ENCODE measurements at regions not wholly inside any gene's neighbourhood (a gene's known extent, or its start where the extent isn't known, plus 50 kb on each side); places are given as distances from the start of the nearest gene placed in this dataset.

DNA sequence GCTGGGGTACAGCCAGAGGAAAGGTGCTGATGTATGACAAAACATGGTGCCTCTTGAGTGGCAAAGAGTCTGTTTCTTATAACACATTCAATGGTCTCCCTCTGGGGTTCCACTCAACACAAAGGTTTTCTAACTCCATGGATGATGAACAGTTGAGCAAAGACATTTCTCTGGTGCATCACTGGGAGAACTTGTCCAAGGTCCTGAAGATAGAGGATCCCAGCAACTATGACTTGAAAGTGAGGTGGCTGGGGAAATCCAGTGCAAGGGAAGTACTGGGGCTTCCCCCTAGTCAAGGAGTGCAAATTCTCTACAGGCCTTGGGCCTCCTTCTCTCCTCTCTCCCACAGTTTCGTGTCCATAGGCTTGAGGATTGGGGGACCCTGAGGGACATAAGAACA lies 431.1 kb downstream of the WDR72 start:
- TF ChIP-seq, protein P1, sequence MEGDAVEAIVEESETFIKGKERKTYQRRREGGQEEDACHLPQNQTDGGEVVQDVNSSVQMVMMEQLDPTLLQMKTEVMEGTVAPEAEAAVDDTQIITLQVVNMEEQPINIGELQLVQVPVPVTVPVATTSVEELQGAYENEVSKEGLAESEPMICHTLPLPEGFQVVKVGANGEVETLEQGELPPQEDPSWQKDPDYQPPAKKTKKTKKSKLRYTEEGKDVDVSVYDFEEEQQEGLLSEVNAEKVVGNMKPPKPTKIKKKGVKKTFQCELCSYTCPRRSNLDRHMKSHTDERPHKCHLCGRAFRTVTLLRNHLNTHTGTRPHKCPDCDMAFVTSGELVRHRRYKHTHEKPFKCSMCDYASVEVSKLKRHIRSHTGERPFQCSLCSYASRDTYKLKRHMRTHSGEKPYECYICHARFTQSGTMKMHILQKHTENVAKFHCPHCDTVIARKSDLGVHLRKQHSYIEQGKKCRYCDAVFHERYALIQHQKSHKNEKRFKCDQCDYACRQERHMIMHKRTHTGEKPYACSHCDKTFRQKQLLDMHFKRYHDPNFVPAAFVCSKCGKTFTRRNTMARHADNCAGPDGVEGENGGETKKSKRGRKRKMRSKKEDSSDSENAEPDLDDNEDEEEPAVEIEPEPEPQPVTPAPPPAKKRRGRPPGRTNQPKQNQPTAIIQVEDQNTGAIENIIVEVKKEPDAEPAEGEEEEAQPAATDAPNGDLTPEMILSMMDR (IDR thresholded peaks at IDR 0.05), result no peak
- no peak for TF ChIP-seq POLR2A (IDR thresholded peaks at IDR 0.05)
